ENCODE measurements at regions not wholly inside any gene's neighbourhood (a gene's known extent, or its start where the extent isn't known, plus 50 kb on each side); places are given as distances from the start of the nearest gene placed in this dataset.
"Not testable (repeated sequence)": the region's sequence is repeated elsewhere in the genome, so short reads cannot be mapped to it uniquely, and the experiment has no call there.

GRCh38 chr6:67003844-67004243 is 1296.8 kb upstream of the EYS start:
- Histone ChIP-seq H2AFZ (no peak overlapping the region), H3K4me1 (replicated peaks; ENCODE audit: insufficient read depth) (no peaks in the 10 kb centered on the region), H3K4me2 (no peak overlapping the region), H3K79me2 (ENCODE audit: low read depth) (no peaks in the 10 kb centered on the region), H3K9me3 (ENCODE audit: insufficient read depth, low read depth) (no peaks in the 10 kb centered on the region), H3K27ac (no peak overlapping the region), H3F3A (ENCODE audit: insufficient read depth, low read depth) (no peaks in the 10 kb centered on the region), H4K20me1 (ENCODE audit: insufficient read depth) (no peaks in the 10 kb centered on the region), H3K36me3 (ENCODE audit: low read depth) (no peaks in the 10 kb centered on the region), H3K27me3 (ENCODE audit: insufficient read depth, low read depth) (no peaks in the 10 kb centered on the region), H3K9me2 (ENCODE audit: insufficient read depth) (no peaks in the 10 kb centered on the region; the same call in 1 of the 2 replicates), H3K4me3 (no peak overlapping the region)
- intact Hi-C loops (cut with micrococcal nuclease; ENCODE audit: unreplicated experiment), result no loop called here
- no TSS peak for BruUV-seq (replicated peaks)
- ChIA-PET POLR2A (ENCODE audit: unreplicated experiment) (no interaction called here), CTCF (no interaction called here)
- no peak for TF ChIP-seq EZH2 (IDR thresholded peaks at IDR 0.05; ENCODE audit: low read depth)
- TF ChIP-seq CTCF (conservative IDR thresholded peaks at IDR 0.05), result no peak
- no peak for DNase-seq

GRCh38 chr6:67000121-67000520 is 1293.1 kb upstream of the EYS start:
- H3K79me2 ChIP-seq (ENCODE audit: low read depth), result no peaks in the 10 kb centered on the region
- TF ChIP-seq CTCF (conservative IDR thresholded peaks at IDR 0.05) (no peak), EZH2 (IDR thresholded peaks at IDR 0.05; ENCODE audit: low read depth) (no peak)
- DNase-seq, result no peak
- H2AFZ ChIP-seq, result no peak overlapping the region
- BruUV-seq (replicated peaks), result no TSS peak
- intact Hi-C loops (cut with micrococcal nuclease; ENCODE audit: unreplicated experiment), result no loop called here
- no peaks in the 10 kb centered on the region; the same call in 1 of the 2 replicates for H3F3A ChIP-seq (ENCODE audit: insufficient read depth, low read depth)
- H4K20me1 ChIP-seq (ENCODE audit: insufficient read depth), result no peaks in the 10 kb centered on the region
- H3K4me2 ChIP-seq, result no peak overlapping the region
- no peaks in the 10 kb centered on the region for H3K27me3 ChIP-seq (ENCODE audit: insufficient read depth, low read depth)
- POLR2A ChIA-PET (ENCODE audit: unreplicated experiment), result no interaction called here
- no peak overlapping the region for H3K4me3 ChIP-seq
- H3K9me3 ChIP-seq (ENCODE audit: insufficient read depth, low read depth), result no peaks in the 10 kb centered on the region; the same call in 1 of the 2 replicates
- no peaks in the 10 kb centered on the region for H3K9me2 ChIP-seq (ENCODE audit: insufficient read depth)
- no peaks in the 10 kb centered on the region for H3K4me1 ChIP-seq (replicated peaks; ENCODE audit: insufficient read depth)
- H3K36me3 ChIP-seq (ENCODE audit: low read depth), result no peaks in the 10 kb centered on the region
- CTCF ChIA-PET, result no interaction called here
- H3K27ac ChIP-seq, result no peak overlapping the region

- DNase-seq; H3K36me3 ChIP-seq (ENCODE audit: low read depth); POLR2A ChIA-PET (ENCODE audit: unreplicated experiment); H3K27me3 ChIP-seq (ENCODE audit: insufficient read depth, low read depth); H3K9me2 ChIP-seq (ENCODE audit: insufficient read depth); BruUV-seq (replicated peaks); H3K4me1 ChIP-seq (replicated peaks; ENCODE audit: insufficient read depth); H4K20me1 ChIP-seq (ENCODE audit: insufficient read depth); H3K4me3 ChIP-seq; CTCF ChIA-PET; H2AFZ ChIP-seq; H3K79me2 ChIP-seq (ENCODE audit: low read depth); H3F3A ChIP-seq (ENCODE audit: insufficient read depth, low read depth); H3K4me2 ChIP-seq; H3K27ac ChIP-seq; intact Hi-C loops (cut with micrococcal nuclease; ENCODE audit: unreplicated experiment); H3K9me3 ChIP-seq (ENCODE audit: insufficient read depth, low read depth): not testable (repeated sequence)
These were observed 1290.6 kb upstream of the EYS start for GRCh38 chr6:66997579-66997978.

- no peak for DNase-seq
- CTCF ChIA-PET, result no interaction called here
- no peak overlapping the region for H3K27ac ChIP-seq
- no peaks in the 10 kb centered on the region for H3K4me1 ChIP-seq (replicated peaks; ENCODE audit: insufficient read depth)
- H3F3A ChIP-seq (ENCODE audit: insufficient read depth, low read depth), result no peaks in the 10 kb centered on the region; the same call in 1 of the 2 replicates
- no peaks in the 10 kb centered on the region for H3K27me3 ChIP-seq (ENCODE audit: insufficient read depth, low read depth)
- no peak overlapping the region for H2AFZ ChIP-seq
- no peaks in the 10 kb centered on the region for H3K9me2 ChIP-seq (ENCODE audit: insufficient read depth)
- intact Hi-C loops (cut with micrococcal nuclease; ENCODE audit: unreplicated experiment), result no loop called here
- TF ChIP-seq EZH2 (IDR thresholded peaks at IDR 0.05; ENCODE audit: low read depth), result no peak
- no peak for TF ChIP-seq CTCF (conservative IDR thresholded peaks at IDR 0.05)
- no TSS peak for BruUV-seq (replicated peaks)
- POLR2A ChIA-PET (ENCODE audit: unreplicated experiment), result no interaction called here
- no peak overlapping the region for H3K4me3 ChIP-seq
- no peaks in the 10 kb centered on the region for H4K20me1 ChIP-seq (ENCODE audit: insufficient read depth)
- no peaks in the 10 kb centered on the region for H3K36me3 ChIP-seq (ENCODE audit: low read depth)
- H3K79me2 ChIP-seq (ENCODE audit: low read depth), result no peaks in the 10 kb centered on the region
- H3K4me2 ChIP-seq, result no peak overlapping the region
- H3K9me3 ChIP-seq (ENCODE audit: insufficient read depth, low read depth), result no peaks in the 10 kb centered on the region; the same call in 1 of the 2 replicates
These were observed 1288.6 kb upstream of the EYS start for GRCh38 chr6:66995669-66996068.

GRCh38 chr6:66993708-66994107 is 1286.7 kb upstream of the EYS start:
- DNase-seq; H2AFZ ChIP-seq; H3K27me3 ChIP-seq (ENCODE audit: insufficient read depth, low read depth); H3K27ac ChIP-seq; H4K20me1 ChIP-seq (ENCODE audit: insufficient read depth); H3F3A ChIP-seq (ENCODE audit: insufficient read depth, low read depth); H3K4me3 ChIP-seq; H3K79me2 ChIP-seq (ENCODE audit: low read depth); BruUV-seq (replicated peaks); intact Hi-C loops (cut with micrococcal nuclease; ENCODE audit: unreplicated experiment); H3K36me3 ChIP-seq (ENCODE audit: low read depth); H3K9me3 ChIP-seq (ENCODE audit: insufficient read depth, low read depth); POLR2A ChIA-PET (ENCODE audit: unreplicated experiment); CTCF ChIA-PET; H3K4me1 ChIP-seq (replicated peaks; ENCODE audit: insufficient read depth); H3K4me2 ChIP-seq; H3K9me2 ChIP-seq (ENCODE audit: insufficient read depth): not testable (repeated sequence)

All from PC-9 (cell line).